ENCODE measurements at regions not wholly inside any gene's neighbourhood (a gene's known extent, or its start where the extent isn't known, plus 50 kb on each side); places are given as distances from the start of the nearest gene placed in this dataset.

- CTCF ChIA-PET = no interaction called here
- TF ChIP-seq CTCF (conservative IDR thresholded peaks at IDR 0.05; ENCODE audit: low read depth) = no peak
- H3K27ac ChIP-seq = no peak overlapping the region
- no peak for DNase-seq (ENCODE audit: low spot score)
- POLR2A ChIA-PET (ENCODE audit: low non-redundant PET) = no interaction called here
Observed at GRCh38 chr1:229880271-229881170, 186.5 kb upstream of the GALNT2 start.

GRCh38 chr1:229882621-229883020 is 184.4 kb upstream of the GALNT2 start:
- no peak for TF ChIP-seq CTCF (conservative IDR thresholded peaks at IDR 0.05; ENCODE audit: low read depth)
- CTCF ChIA-PET = interaction anchor here (1.2 kb wide), 1 partner anchor 33 kb away, joined by 4 read pairs; no protein-coding TSS in a partner anchor
- H3K27ac ChIP-seq = no peak overlapping the region
- POLR2A ChIA-PET (ENCODE audit: low non-redundant PET) = no interaction called here
- no peak for DNase-seq (ENCODE audit: low spot score)

- DNase-seq (ENCODE audit: low spot score) = no peak
- TF ChIP-seq CTCF (conservative IDR thresholded peaks at IDR 0.05; ENCODE audit: low read depth) = no peak
- ChIA-PET POLR2A (ENCODE audit: low non-redundant PET) (no interaction called here), CTCF (no interaction called here)
- no peak overlapping the region for H3K27ac ChIP-seq
Observed at GRCh38 chr1:229883504-229884200, 183.4 kb upstream of the GALNT2 start.

GRCh38 chr1:229884765-229885164 is 182.3 kb upstream of the GALNT2 start:
- no peak for DNase-seq (ENCODE audit: low spot score)
- CTCF ChIA-PET = no interaction called here
- TF ChIP-seq CTCF (conservative IDR thresholded peaks at IDR 0.05; ENCODE audit: low read depth) = no peak
- POLR2A ChIA-PET (ENCODE audit: low non-redundant PET) = no interaction called here
- H3K27ac ChIP-seq = no peak overlapping the region

- no peak for DNase-seq (ENCODE audit: low spot score)
- TF ChIP-seq CTCF (conservative IDR thresholded peaks at IDR 0.05; ENCODE audit: low read depth) = no peak
- CTCF ChIA-PET = interaction anchor here (1.3 kb wide), 1 partner anchor 37 kb away, joined by 3 read pairs; no protein-coding TSS in a partner anchor
- no peak overlapping the region for H3K27ac ChIP-seq
- POLR2A ChIA-PET (ENCODE audit: low non-redundant PET) = no interaction called here
Observed at GRCh38 chr1:229885568-229886495, 181.2 kb upstream of the GALNT2 start.

- ChIA-PET POLR2A (ENCODE audit: low non-redundant PET) (no interaction called here), CTCF (interaction anchor here (1.3 kb wide), 1 partner anchor 38 kb away, joined by 3 read pairs; no protein-coding TSS in a partner anchor)
- no peak overlapping the region; the same call in 1 of the 2 replicates for H3K27ac ChIP-seq
- TF ChIP-seq CTCF (conservative IDR thresholded peaks at IDR 0.05; ENCODE audit: low read depth) = no peak
- no peak for DNase-seq (ENCODE audit: low spot score)
Observed at GRCh38 chr1:229886636-229887035, 180.4 kb upstream of the GALNT2 start.
